ENCODE measurements at regions not wholly inside any gene's neighbourhood (a gene's known extent, or its start where the extent isn't known, plus 50 kb on each side); places are given as distances from the start of the nearest gene placed in this dataset.

DNA sequence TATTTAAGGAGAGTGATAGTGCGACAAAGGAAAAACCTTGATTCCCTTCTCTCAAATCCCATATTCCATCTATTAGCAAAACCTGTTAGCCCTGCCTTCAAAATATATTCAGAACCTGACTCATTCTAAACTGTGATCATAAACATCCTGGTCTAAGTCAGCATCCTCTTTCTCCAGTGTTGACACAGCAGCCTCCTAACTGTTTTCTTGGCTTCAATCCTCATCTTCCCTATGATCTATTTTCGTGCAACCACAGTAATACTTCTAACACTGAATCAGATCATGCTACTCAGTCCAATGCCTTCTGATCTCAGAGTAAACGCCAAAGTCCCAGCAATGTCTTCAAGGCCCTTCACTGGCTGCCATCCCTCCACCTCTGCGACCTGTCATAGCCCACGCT lies 785.1 kb downstream of the EDEM1 start:
- TF ChIP-seq, protein P1, sequence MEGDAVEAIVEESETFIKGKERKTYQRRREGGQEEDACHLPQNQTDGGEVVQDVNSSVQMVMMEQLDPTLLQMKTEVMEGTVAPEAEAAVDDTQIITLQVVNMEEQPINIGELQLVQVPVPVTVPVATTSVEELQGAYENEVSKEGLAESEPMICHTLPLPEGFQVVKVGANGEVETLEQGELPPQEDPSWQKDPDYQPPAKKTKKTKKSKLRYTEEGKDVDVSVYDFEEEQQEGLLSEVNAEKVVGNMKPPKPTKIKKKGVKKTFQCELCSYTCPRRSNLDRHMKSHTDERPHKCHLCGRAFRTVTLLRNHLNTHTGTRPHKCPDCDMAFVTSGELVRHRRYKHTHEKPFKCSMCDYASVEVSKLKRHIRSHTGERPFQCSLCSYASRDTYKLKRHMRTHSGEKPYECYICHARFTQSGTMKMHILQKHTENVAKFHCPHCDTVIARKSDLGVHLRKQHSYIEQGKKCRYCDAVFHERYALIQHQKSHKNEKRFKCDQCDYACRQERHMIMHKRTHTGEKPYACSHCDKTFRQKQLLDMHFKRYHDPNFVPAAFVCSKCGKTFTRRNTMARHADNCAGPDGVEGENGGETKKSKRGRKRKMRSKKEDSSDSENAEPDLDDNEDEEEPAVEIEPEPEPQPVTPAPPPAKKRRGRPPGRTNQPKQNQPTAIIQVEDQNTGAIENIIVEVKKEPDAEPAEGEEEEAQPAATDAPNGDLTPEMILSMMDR (IDR thresholded peaks at IDR 0.05), result no peak
- TF ChIP-seq POLR2A (IDR thresholded peaks at IDR 0.05) (no peak), POLR2AphosphoS5 (IDR thresholded peaks at IDR 0.05) (no peak), EP300 (IDR thresholded peaks at IDR 0.05) (no peak)

Measured in stomach (tissue), 4 donors.